HFFc6 (cell line): ENCODE measurements at regions not wholly inside any gene's neighbourhood (a gene's known extent, or its start where the extent isn't known, plus 50 kb on each side); places are given as distances from the start of the nearest gene placed in this dataset.

ENCODE experiments used
- DNase-seq: peaks from one replicate; pipeline ENCODE4 v3.0.0-alpha.2; 2018
- H3K27ac Mint-ChIP-seq: 2 replicates; pipeline ENCODE4 v1.8.0; 2020; ENCODE audit warnings: mild to moderate bottlenecking, mixed read lengths
- H3K27me3 Mint-ChIP-seq: 2 replicates; pipeline ENCODE4 v1.8.0; 2021; ENCODE audit warnings: mild to moderate bottlenecking, moderate library complexity, mixed read lengths; ENCODE audit not compliant: insufficient read depth
- H3K36me3 Mint-ChIP-seq: 2 replicates; pipeline ENCODE4 v1.8.0; 2021; ENCODE audit warnings: low read depth, mixed read lengths
- H3K4me1 Mint-ChIP-seq: 2 replicates; pipeline ENCODE4 v1.8.0; 2020; ENCODE audit warnings: low read depth, mixed read lengths
- H3K4me3 Mint-ChIP-seq: 2 replicates; pipeline ENCODE4 v1.8.0; 2020; ENCODE audit warnings: mild to moderate bottlenecking, moderate library complexity, mixed read lengths
- H3K9me3 Mint-ChIP-seq: 2 replicates; pipeline ENCODE4 v1.8.0; 2020; ENCODE audit warnings: mild to moderate bottlenecking, mixed read lengths
- TF ChIP-seq, protein P1 (sequence below): fragments of 200-600 bp; sonication (generic); IDR thresholded peaks from 2 replicates; pipeline ENCODE4 v1.5.0; 2021; ENCODE audit warnings: antibody characterized with exemption, mild to moderate bottlenecking

DNA sequence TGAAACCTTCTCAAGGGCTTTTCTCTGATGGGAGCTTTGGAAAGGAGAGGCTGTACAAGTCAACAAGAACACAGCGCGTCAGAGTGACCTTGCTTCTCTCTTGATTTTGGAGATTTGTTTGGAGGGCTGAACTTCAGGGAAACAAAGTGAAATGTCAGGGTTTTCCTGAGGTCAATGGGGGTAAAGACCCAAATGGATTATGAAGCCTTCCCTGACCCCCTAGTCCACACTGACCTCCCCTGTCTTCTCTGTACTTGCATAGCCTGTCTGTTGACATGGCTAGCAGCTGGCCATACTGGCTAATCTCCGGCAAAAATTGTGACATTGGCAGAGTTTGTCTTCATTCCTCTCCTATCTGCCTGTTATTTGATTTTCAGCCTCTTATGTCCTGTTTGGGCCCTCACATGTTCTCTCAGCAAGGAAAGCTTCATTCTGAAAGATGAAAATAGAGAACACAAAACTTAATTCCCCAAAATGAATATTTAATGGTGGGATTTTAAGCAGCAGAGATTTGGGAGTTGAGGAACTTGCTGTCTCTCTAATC, 149.3 kb upstream of the HAAO start:
- Mint-ChIP-seq H3K27ac (no peak overlapping the region), H3K4me1 (peaks cover 5% of the 10 kb centered on the region), H3K36me3 (no peaks in the 10 kb centered on the region), H3K27me3 (peaks cover 7% of the 10 kb centered on the region), H3K4me3 (no peak overlapping the region), H3K9me3 (no peaks in the 10 kb centered on the region)
- TF ChIP-seq, protein P1, sequence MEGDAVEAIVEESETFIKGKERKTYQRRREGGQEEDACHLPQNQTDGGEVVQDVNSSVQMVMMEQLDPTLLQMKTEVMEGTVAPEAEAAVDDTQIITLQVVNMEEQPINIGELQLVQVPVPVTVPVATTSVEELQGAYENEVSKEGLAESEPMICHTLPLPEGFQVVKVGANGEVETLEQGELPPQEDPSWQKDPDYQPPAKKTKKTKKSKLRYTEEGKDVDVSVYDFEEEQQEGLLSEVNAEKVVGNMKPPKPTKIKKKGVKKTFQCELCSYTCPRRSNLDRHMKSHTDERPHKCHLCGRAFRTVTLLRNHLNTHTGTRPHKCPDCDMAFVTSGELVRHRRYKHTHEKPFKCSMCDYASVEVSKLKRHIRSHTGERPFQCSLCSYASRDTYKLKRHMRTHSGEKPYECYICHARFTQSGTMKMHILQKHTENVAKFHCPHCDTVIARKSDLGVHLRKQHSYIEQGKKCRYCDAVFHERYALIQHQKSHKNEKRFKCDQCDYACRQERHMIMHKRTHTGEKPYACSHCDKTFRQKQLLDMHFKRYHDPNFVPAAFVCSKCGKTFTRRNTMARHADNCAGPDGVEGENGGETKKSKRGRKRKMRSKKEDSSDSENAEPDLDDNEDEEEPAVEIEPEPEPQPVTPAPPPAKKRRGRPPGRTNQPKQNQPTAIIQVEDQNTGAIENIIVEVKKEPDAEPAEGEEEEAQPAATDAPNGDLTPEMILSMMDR, result no peak
- no peak for DNase-seq

DNA sequence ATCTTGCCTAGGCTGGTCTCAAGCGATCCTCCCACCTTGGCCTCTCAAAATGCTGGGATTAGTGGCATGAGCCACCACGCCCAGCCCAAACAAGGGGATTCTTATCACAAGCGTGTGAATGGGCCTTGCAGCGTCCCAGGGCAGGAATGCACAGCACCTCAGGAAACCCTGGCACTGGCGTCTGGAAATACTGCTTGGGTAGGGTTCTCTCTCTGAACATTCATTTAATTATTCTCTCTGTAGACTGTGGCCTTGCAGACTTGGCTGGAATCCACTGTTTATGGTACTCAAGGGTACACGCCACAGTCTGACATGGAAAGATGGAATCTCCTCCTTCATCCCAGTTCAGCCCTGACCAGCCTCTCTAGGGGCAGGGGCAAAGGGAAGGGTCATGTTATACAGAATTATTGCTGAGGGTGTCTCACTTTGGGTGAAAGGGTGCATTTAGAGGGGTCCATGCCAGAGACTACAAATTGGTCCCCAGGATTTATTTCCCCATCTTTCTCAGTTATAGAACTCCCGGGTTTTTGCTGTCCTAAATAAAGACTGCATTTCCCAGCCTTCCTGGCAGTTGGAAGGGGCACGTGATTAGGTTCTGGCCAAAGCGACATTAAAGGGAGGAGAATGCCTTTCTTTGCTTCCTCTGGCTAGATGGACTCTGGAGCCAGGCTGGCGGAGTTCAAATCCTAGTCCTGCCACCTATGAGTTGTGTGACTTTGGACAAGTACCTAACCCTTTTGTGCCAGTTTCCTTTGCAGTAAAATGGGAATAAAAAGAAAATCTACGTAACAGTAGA, 147.2 kb upstream of the HAAO start:
- H3K36me3 Mint-ChIP-seq, result no peaks in the 10 kb centered on the region
- no peak for DNase-seq
- TF ChIP-seq, protein P1, result no peak
- no peak overlapping the region for H3K4me3 Mint-ChIP-seq
- H3K27me3 Mint-ChIP-seq, result peaks cover 4% of the 10 kb centered on the region
- H3K27ac Mint-ChIP-seq, result no peak overlapping the region
- H3K4me1 Mint-ChIP-seq, result peaks cover 11% of the 10 kb centered on the region; the same call in 1 of the 2 replicates
- no peaks in the 10 kb centered on the region for H3K9me3 Mint-ChIP-seq

DNA sequence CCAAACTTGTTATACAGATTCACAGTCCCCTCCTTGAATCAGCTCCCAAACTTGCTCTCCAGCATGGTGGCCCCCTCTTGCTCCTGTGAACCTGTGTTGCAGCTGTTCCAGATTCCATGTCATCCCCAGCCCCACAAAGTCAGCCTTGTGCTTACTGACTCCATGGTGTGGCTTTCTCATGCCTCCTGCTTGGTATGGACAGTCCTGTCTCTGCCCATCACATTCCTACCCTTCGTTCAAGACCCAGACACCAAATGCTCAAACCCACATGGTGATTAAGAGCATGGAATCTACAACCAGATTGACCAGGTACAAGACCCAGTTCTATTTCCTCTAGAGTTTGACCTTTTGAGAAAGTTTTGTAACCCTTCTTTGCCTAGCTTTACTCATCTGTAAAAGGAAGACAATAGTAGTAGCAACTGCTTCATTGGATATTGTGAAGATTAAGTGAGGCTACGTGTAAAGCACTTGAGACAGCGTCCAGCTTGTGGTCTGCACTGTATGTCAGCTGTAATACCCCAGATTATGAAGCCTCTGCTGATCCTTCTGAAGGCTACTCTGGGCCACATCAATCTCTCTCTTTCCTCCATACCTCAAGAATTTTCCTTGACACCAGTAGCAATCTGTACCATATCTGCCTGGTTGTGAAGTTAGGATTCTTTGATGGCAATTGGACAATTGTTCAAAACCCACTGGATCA, 146.4 kb upstream of the HAAO start:
- DNase-seq, result no peak
- Mint-ChIP-seq H3K36me3 (no peaks in the 10 kb centered on the region), H3K9me3 (no peaks in the 10 kb centered on the region), H3K4me3 (no peak overlapping the region), H3K27ac (no peak overlapping the region), H3K27me3 (peaks cover 4% of the 10 kb centered on the region), H3K4me1 (peaks cover 11% of the 10 kb centered on the region; the same call in 1 of the 2 replicates)
- TF ChIP-seq, protein P1, result no peak

DNA sequence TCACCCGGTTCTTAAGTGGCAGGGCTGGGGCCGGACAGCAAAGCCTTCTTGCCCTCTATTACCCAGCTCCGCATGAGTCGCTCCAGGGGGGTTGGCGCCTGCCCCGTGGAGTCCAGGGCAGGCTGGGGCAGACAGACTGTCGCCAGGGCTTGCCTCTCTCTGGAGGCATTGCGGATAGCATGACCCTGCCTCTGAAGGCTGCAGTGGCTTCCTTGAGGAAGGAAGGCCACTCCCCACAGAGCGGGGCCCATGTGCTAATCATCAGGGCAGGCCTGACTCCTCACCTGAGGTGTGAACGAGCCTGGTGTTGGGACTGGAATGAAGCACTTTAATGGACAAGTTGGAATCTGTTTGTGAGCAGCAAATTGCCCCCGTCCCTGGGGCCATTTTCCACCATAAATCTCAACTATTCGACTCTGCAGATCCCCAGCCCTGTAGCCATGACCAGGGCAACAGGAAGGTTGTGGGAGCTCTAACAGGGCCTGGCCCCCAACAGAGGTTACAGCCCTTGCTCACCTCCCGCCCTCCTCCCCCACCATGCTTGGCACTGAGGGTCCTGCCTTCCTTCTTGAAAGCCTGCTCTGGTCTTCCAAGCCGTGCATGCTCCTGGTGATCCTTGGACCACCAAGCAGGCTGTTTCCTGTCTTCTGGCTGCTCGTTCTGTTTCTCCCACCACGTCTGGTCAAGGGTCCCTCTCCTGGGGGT, 144.9 kb upstream of the HAAO start:
- peaks cover 16% of the 10 kb centered on the region for H3K4me1 Mint-ChIP-seq
- TF ChIP-seq, protein P1, result no peak
- H3K27me3 Mint-ChIP-seq, result peaks cover 2% of the 10 kb centered on the region; the same call in 1 of the 2 replicates
- no peaks in the 10 kb centered on the region for H3K9me3 Mint-ChIP-seq
- H3K4me3 Mint-ChIP-seq, result no peak overlapping the region
- no peak for DNase-seq
- no peak overlapping the region for H3K27ac Mint-ChIP-seq
- H3K36me3 Mint-ChIP-seq, result no peaks in the 10 kb centered on the region
